T-cell (primary cell): ENCODE measurements at regions not wholly inside any gene's neighbourhood (a gene's known extent, or its start where the extent isn't known, plus 50 kb on each side); places are given as distances from the start of the nearest gene placed in this dataset.

ENCODE experiments used
- ATAC-seq, 4 experiments: fragments of 200-7000 bp in 3 of 4; fragments of 150-1000 bp in 1 of 4; cut with Tn5 transposase; replicated peaks in 1 of 4; 1 replicate in 3 of 4; 2 replicates in 1 of 4; pipeline ENCODE4 v1.10.0; 2021; ENCODE audit warnings: moderate library complexity in 3 of 4, mild to moderate bottlenecking in 2 of 4, moderate number of reproducible peaks in 1 of 4
- CTCF ChIA-PET, 2 donors: fragments of 300-600 bp; sonication (Branson Sonifier 250); formaldehyde crosslinking; loops; one replicate each; lab custom pipeline; 2022; ENCODE audit warnings: antibody characterized with exemption in 2 of 2; lab: Charles Lee
- POLR2A ChIA-PET, 2 donors: fragments of 300-600 bp; sonication (Branson Sonifier 250); formaldehyde crosslinking; loops; one replicate each; lab custom pipeline; 2022; ENCODE audit warnings: antibody characterized with exemption in 2 of 2; lab: Charles Lee
- DNase-seq, 35 experiments: peaks; one replicate each; pipeline versions ENCODE4 v3.0.0 to v3.0.0-alpha.2; 2013 to 2023
- H3K27ac ChIP-seq: one replicate; pipeline ENCODE4 v1.5.1; 2013; ENCODE audit warnings: low read length
- H3K27me3 ChIP-seq, 2 experiments: replicated peaks in 1 of 2; 1 replicate in 1 of 2; 2 replicates in 1 of 2; pipeline versions ENCODE4 v1.6.1 to v1.7.0; 2013; ENCODE audit warnings: low read length in 1 of 2, mixed read lengths in 1 of 2; ENCODE audit not compliant: control insufficient read depth in 2 of 2, insufficient read depth in 2 of 2; ENCODE audit errors: extremely low read depth in 1 of 2
- H3K36me3 ChIP-seq, 2 donors: 1 replicate in 1 of 2; 2 replicates in 1 of 2; pipeline versions ENCODE4 v1.6.1 to v1.7.0; 2013; ENCODE audit warnings: low read length in 1 of 2; ENCODE audit not compliant: control insufficient read depth in 2 of 2, insufficient read depth in 1 of 2; ENCODE audit errors: extremely low read depth in 1 of 2
- H3K4me1 ChIP-seq, 2 experiments: 1 replicate in 1 of 2; 2 replicates in 1 of 2; pipeline versions ENCODE4 v1.6.1 to v1.7.0; 2013; ENCODE audit warnings: low read length in 2 of 2, mixed read lengths in 1 of 2; ENCODE audit not compliant: insufficient read depth in 2 of 2, control insufficient read depth in 1 of 2; ENCODE audit errors: extremely low read depth in 1 of 2
- H3K4me3 ChIP-seq, 2 donors: 1 replicate in 1 of 2; 2 replicates in 1 of 2; pipeline versions ENCODE4 v1.5.1 to v1.7.0; 2013; ENCODE audit warnings: mild to moderate bottlenecking in 2 of 2, low read length in 1 of 2, moderate library complexity in 1 of 2; ENCODE audit not compliant: control insufficient read depth in 1 of 2; ENCODE audit errors: extremely low read depth in 1 of 2
- H3K9me3 ChIP-seq: 2 replicates; pipeline ENCODE4 v1.7.0; 2013
- H3K27ac Mint-ChIP-seq, 2 donors: one replicate each; pipeline ENCODE4 v1.8.0; 2020 to 2021; ENCODE audit warnings: mild to moderate bottlenecking in 2 of 2, mixed read lengths in 2 of 2
- H3K27me3 Mint-ChIP-seq, 2 donors: one replicate each; pipeline ENCODE4 v1.8.0; 2021 to 2022; ENCODE audit warnings: mixed read lengths in 2 of 2
- H3K36me3 Mint-ChIP-seq: one replicate; pipeline ENCODE4 v1.8.0; 2021; ENCODE audit warnings: mixed read lengths
- H3K4me1 Mint-ChIP-seq, 3 donors: one replicate each; pipeline ENCODE4 v1.8.0; 2020 to 2022; ENCODE audit warnings: mixed read lengths in 3 of 3, mild to moderate bottlenecking in 1 of 3
- H3K4me3 Mint-ChIP-seq, 3 donors: one replicate each; pipeline ENCODE4 v1.8.0; 2020 to 2022; ENCODE audit warnings: mild to moderate bottlenecking in 3 of 3, mixed read lengths in 3 of 3, moderate library complexity in 3 of 3
- H3K9me3 Mint-ChIP-seq, 3 donors: one replicate each; pipeline ENCODE4 v1.8.0; 2020 to 2022; ENCODE audit warnings: mixed read lengths in 3 of 3
- WGBS: methylation state at CpG from one replicate; pipeline ENCODE4 v1.1.5; 2013; ENCODE audit warnings: missing lambda C conversion rate; ENCODE audit not compliant: insufficient coverage; 5-methylcytosine and 5-hydroxymethylcytosine counted together

- H3K27ac Mint-ChIP-seq: no peak overlapping the region
These were observed 548.5 kb upstream of the LRRTM4 start for GRCh38 chr2:78070693-78071092.

GRCh38 chr2:78077633-78078032, 555.5 kb upstream of the LRRTM4 start:
- CTCF ChIA-PET: no interaction called here
- ATAC-seq (no peak), DNase-seq (no peak)
- H3K4me1 Mint-ChIP-seq: no peaks in the 10 kb centered on the region
- no peak overlapping the region for H3K27ac Mint-ChIP-seq
- H3K36me3 Mint-ChIP-seq: no peaks in the 10 kb centered on the region
- Histone ChIP-seq H3K4me1 (no peaks in the 10 kb centered on the region), H3K4me3 (no peak overlapping the region), H3K27me3 (no peaks in the 10 kb centered on the region), H3K27ac (no peak overlapping the region), H3K9me3 (no peaks in the 10 kb centered on the region), H3K36me3 (no peaks in the 10 kb centered on the region)
- no peak overlapping the region for H3K4me3 Mint-ChIP-seq
- no peaks in the 10 kb centered on the region for H3K27me3 Mint-ChIP-seq
- WGBS: 100% methylated on average over 2 of the region's 4 CpGs
- POLR2A ChIA-PET: no interaction called here
- H3K9me3 Mint-ChIP-seq: peaks cover 13 to 41% (median 28%) of the 10 kb centered on the region in 3 donors

More at GRCh38 chr2:78070693-78071092, 548.5 kb upstream of the LRRTM4 start:
- peaks cover 12 to 17% (median 16%) of the 10 kb centered on the region in 3 donors for H3K9me3 Mint-ChIP-seq
- Histone ChIP-seq H3K4me1 (no peaks in the 10 kb centered on the region), H3K4me3 (no peak overlapping the region), H3K36me3 (no peaks in the 10 kb centered on the region), H3K9me3 (no peaks in the 10 kb centered on the region), H3K27ac (no peak overlapping the region), H3K27me3 (no peaks in the 10 kb centered on the region)
- no peak for ATAC-seq
- H3K4me3 Mint-ChIP-seq: no peak overlapping the region
- no peaks in the 10 kb centered on the region for H3K4me1 Mint-ChIP-seq
- ChIA-PET POLR2A (no interaction called here), CTCF (interaction anchor here in 1 of 2 donors (0.6 kb wide), 1 partner anchor 852 kb away, joined by 7 read pairs; no protein-coding TSS in a partner anchor)
- no CpG with 5 or more reads among the region's 3 CpGs for WGBS
- no peaks in the 10 kb centered on the region for H3K27me3 Mint-ChIP-seq
- H3K36me3 Mint-ChIP-seq: no peaks in the 10 kb centered on the region
- no peak for DNase-seq

- Mint-ChIP-seq H3K27me3 (no peaks in the 10 kb centered on the region), H3K9me3 (peaks cover 11 to 38% (median 37%) of the 10 kb centered on the region in 3 donors)
- no peak for DNase-seq
These were observed 560.4 kb upstream of the LRRTM4 start for GRCh38 chr2:78082555-78082954.

GRCh38 chr2:78093436-78093835, 571.3 kb upstream of the LRRTM4 start:
- Mint-ChIP-seq H3K27me3 (no peaks in the 10 kb centered on the region), H3K9me3 (peaks cover 7 to 14% (median 11%) of the 10 kb centered on the region in 3 donors), H3K27ac (no peak overlapping the region), H3K4me3 (no peak overlapping the region), H3K36me3 (no peaks in the 10 kb centered on the region), H3K4me1 (no peaks in the 10 kb centered on the region)
- Histone ChIP-seq H3K9me3 (no peaks in the 10 kb centered on the region), H3K4me3 (no peak overlapping the region), H3K36me3 (no peaks in the 10 kb centered on the region), H3K27me3 (no peaks in the 10 kb centered on the region), H3K27ac (no peak overlapping the region), H3K4me1 (no peaks in the 10 kb centered on the region)
- POLR2A ChIA-PET: no interaction called here
- DNase-seq (no peak), ATAC-seq (no peak)
- CTCF ChIA-PET: no interaction called here

More at GRCh38 chr2:78082555-78082954, 560.4 kb upstream of the LRRTM4 start:
- H3K4me3 ChIP-seq: no peak overlapping the region
- no peaks in the 10 kb centered on the region for H3K4me1 ChIP-seq
- ATAC-seq: no peak
- CTCF ChIA-PET: no interaction called here
- POLR2A ChIA-PET: interaction anchor here in 1 of 2 donors (0.5 kb wide), 1 partner anchor 14 kb away, joined by 5 read pairs; no protein-coding TSS in a partner anchor
- H3K36me3 ChIP-seq: no peaks in the 10 kb centered on the region
- no peaks in the 10 kb centered on the region for H3K27me3 ChIP-seq
- H3K9me3 ChIP-seq: no peaks in the 10 kb centered on the region
- Mint-ChIP-seq H3K4me3 (no peak overlapping the region), H3K36me3 (no peaks in the 10 kb centered on the region), H3K27ac (no peak overlapping the region), H3K4me1 (no peaks in the 10 kb centered on the region)
- WGBS: no CpG with 5 or more reads among the region's 2 CpGs
- H3K27ac ChIP-seq: no peak overlapping the region

- ChIA-PET POLR2A (no interaction called here), CTCF (no interaction called here)
- ATAC-seq: no peak
These were observed 587.1 kb upstream of the LRRTM4 start for GRCh38 chr2:78109272-78109671.

GRCh38 chr2:78115291-78115690, 593.1 kb upstream of the LRRTM4 start:
- POLR2A ChIA-PET: no interaction called here
- Mint-ChIP-seq H3K4me3 (no peak overlapping the region), H3K36me3 (no peaks in the 10 kb centered on the region)

More at GRCh38 chr2:78109272-78109671, 587.1 kb upstream of the LRRTM4 start:
- Mint-ChIP-seq H3K27ac (no peak overlapping the region), H3K4me1 (no peaks in the 10 kb centered on the region), H3K9me3 (peaks cover 13 to 30% (median 17%) of the 10 kb centered on the region in 3 donors), H3K4me3 (no peak overlapping the region), H3K27me3 (no peaks in the 10 kb centered on the region), H3K36me3 (no peaks in the 10 kb centered on the region)
- no peaks in the 10 kb centered on the region for H3K4me1 ChIP-seq
- no peaks in the 10 kb centered on the region for H3K9me3 ChIP-seq
- no peaks in the 10 kb centered on the region for H3K36me3 ChIP-seq
- WGBS: 100% methylated on average over 2 of the region's 3 CpGs
- DNase-seq: no peak
- no peak overlapping the region for H3K27ac ChIP-seq
- no peaks in the 10 kb centered on the region for H3K27me3 ChIP-seq
- H3K4me3 ChIP-seq: no peak overlapping the region

GRCh38 chr2:78118037-78118436, 595.9 kb upstream of the LRRTM4 start:
- Histone ChIP-seq H3K36me3 (no peaks in the 10 kb centered on the region), H3K4me3 (no peak overlapping the region), H3K4me1 (no peaks in the 10 kb centered on the region), H3K27me3 (no peaks in the 10 kb centered on the region), H3K9me3 (no peaks in the 10 kb centered on the region), H3K27ac (no peak overlapping the region)
- ChIA-PET CTCF (no interaction called here), POLR2A (no interaction called here)
- Mint-ChIP-seq H3K27me3 (no peaks in the 10 kb centered on the region), H3K36me3 (no peaks in the 10 kb centered on the region), H3K4me3 (no peak overlapping the region), H3K27ac (no peak overlapping the region), H3K4me1 (no peaks in the 10 kb centered on the region), H3K9me3 (peaks cover 17 to 26% (median 22%) of the 10 kb centered on the region in 3 donors)
- 60% methylated on average over 1 of the region's 5 CpGs for WGBS
- ATAC-seq (no peak), DNase-seq (no peak)

More at GRCh38 chr2:78115291-78115690, 593.1 kb upstream of the LRRTM4 start:
- H3K27me3 Mint-ChIP-seq: no peaks in the 10 kb centered on the region
- no peaks in the 10 kb centered on the region for H3K4me1 Mint-ChIP-seq
- 57% methylated on average over 1 of the region's 3 CpGs for WGBS
- no peak overlapping the region for H3K27ac ChIP-seq
- CTCF ChIA-PET: no interaction called here
- H3K9me3 ChIP-seq: no peaks in the 10 kb centered on the region
- H3K27me3 ChIP-seq: no peaks in the 10 kb centered on the region
- no peak overlapping the region for H3K4me3 ChIP-seq
- DNase-seq: no peak
- no peak overlapping the region for H3K27ac Mint-ChIP-seq
- H3K36me3 ChIP-seq: no peaks in the 10 kb centered on the region
- no peaks in the 10 kb centered on the region for H3K4me1 ChIP-seq
- peaks cover 18 to 26% (median 24%) of the 10 kb centered on the region in 3 donors for H3K9me3 Mint-ChIP-seq
- ATAC-seq: no peak
